ENCODE measurements at regions not wholly inside any gene's neighbourhood (a gene's known extent, or its start where the extent isn't known, plus 50 kb on each side); places are given as distances from the start of the nearest gene placed in this dataset.

- H3K27me3 ChIP-seq (ENCODE audit: control insufficient read depth, insufficient read depth, low read length): no peaks in the 10 kb centered on the region
- H3K14ac ChIP-seq (replicated peaks; ENCODE audit: low read depth, low read length): no peak overlapping the region
- DNase-seq: no peak
- H3K18ac ChIP-seq (ENCODE audit: low read depth, low read length): no peak overlapping the region
- H4K20me1 ChIP-seq (ENCODE audit: insufficient read depth, low read length): no peaks in the 10 kb centered on the region
- no peak for TF ChIP-seq SMC3 (IDR thresholded peaks at IDR 0.05; ENCODE audit: low read depth, low read length)
- TF ChIP-seq MAZ (IDR thresholded peaks at IDR 0.05; ENCODE audit: borderline replicate concordance, low read depth, low read length): no peak
- TF ChIP-seq, protein P1, sequence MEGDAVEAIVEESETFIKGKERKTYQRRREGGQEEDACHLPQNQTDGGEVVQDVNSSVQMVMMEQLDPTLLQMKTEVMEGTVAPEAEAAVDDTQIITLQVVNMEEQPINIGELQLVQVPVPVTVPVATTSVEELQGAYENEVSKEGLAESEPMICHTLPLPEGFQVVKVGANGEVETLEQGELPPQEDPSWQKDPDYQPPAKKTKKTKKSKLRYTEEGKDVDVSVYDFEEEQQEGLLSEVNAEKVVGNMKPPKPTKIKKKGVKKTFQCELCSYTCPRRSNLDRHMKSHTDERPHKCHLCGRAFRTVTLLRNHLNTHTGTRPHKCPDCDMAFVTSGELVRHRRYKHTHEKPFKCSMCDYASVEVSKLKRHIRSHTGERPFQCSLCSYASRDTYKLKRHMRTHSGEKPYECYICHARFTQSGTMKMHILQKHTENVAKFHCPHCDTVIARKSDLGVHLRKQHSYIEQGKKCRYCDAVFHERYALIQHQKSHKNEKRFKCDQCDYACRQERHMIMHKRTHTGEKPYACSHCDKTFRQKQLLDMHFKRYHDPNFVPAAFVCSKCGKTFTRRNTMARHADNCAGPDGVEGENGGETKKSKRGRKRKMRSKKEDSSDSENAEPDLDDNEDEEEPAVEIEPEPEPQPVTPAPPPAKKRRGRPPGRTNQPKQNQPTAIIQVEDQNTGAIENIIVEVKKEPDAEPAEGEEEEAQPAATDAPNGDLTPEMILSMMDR (conservative IDR thresholded peaks at IDR 0.05; ENCODE audit: low read depth, low read length): no peak
- TF ChIP-seq FOS (IDR thresholded peaks at IDR 0.05; ENCODE audit: low read depth, low read length): no peak
- no peak for TF ChIP-seq ELK1 (IDR thresholded peaks at IDR 0.05; ENCODE audit: borderline replicate concordance, low read depth, low read length)
- TF ChIP-seq CEBPB (IDR thresholded peaks at IDR 0.05; ENCODE audit: low read depth, low read length): no peak
- no peak for TF ChIP-seq MAFK (IDR thresholded peaks at IDR 0.05; ENCODE audit: low read depth, low read length)
- TF ChIP-seq CHD1 (IDR thresholded peaks at IDR 0.05; ENCODE audit: low read depth, low read length): no peak
- TF ChIP-seq, protein P2, sequence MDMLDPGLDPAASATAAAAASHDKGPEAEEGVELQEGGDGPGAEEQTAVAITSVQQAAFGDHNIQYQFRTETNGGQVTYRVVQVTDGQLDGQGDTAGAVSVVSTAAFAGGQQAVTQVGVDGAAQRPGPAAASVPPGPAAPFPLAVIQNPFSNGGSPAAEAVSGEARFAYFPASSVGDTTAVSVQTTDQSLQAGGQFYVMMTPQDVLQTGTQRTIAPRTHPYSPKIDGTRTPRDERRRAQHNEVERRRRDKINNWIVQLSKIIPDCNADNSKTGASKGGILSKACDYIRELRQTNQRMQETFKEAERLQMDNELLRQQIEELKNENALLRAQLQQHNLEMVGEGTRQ (IDR thresholded peaks at IDR 0.05; ENCODE audit: low read depth, low read length): no peak
- no peak for TF ChIP-seq MXI1 (IDR thresholded peaks at IDR 0.05; ENCODE audit: borderline replicate concordance, low read depth, low read length)
- no peak overlapping the region for H4K8ac ChIP-seq (ENCODE audit: low read depth in 2 of 2, low read length in 2 of 2)
- in situ Hi-C loops (cut with MboI; ENCODE audit: low sequenced_read_pairs): no loop called here
- H2BK120ac ChIP-seq (ENCODE audit: low read depth, low read length): no peak overlapping the region
- H2BK15ac ChIP-seq (ENCODE audit: low read depth, low read length): no peak overlapping the region
- no CpG with 5 or more reads among the region's 1 CpG for WGBS, 2 experiments (ENCODE audit: extremely low coverage in 2 of 2, insufficient read length in 1 of 2)
- H3K23ac ChIP-seq (ENCODE audit: low read depth, low read length): no peak overlapping the region
- POLR2A ChIA-PET (ENCODE audit: unreplicated experiment): no interaction called here
- no peaks in the 10 kb centered on the region for H3K9me1 ChIP-seq (ENCODE audit: insufficient read depth, low read length)
- no peak overlapping the region for H3K9ac ChIP-seq (ENCODE audit: low read depth, low read length)
- ATAC-seq (ENCODE audit: low read depth): no peak
- no peaks in the 10 kb centered on the region for H3K36me3 ChIP-seq (ENCODE audit: control insufficient read depth, insufficient read depth, low read length)
- H3K4me2 ChIP-seq (ENCODE audit: low read depth, low read length): no peak overlapping the region
- H2AK9ac ChIP-seq (replicated peaks; ENCODE audit: low read depth, low read length, poor library complexity): no peak overlapping the region
- CTCF ChIA-PET: no interaction called here
- no TSS peak for BruUV-seq (replicated peaks)
- no peaks in the 10 kb centered on the region for H3K9me3 ChIP-seq (ENCODE audit: control insufficient read depth, insufficient read depth, low read length)
- H3K4ac ChIP-seq (ENCODE audit: low read depth, low read length): no peak overlapping the region
- no peak overlapping the region for H2BK5ac ChIP-seq (ENCODE audit: low read depth, low read length, poor library complexity, severe bottlenecking)
- H3K27ac ChIP-seq (ENCODE audit: insufficient read depth, low read length): no peak overlapping the region
- H3K4me1 ChIP-seq (ENCODE audit: control insufficient read depth, insufficient read depth, low read length): no peaks in the 10 kb centered on the region
- H4K91ac ChIP-seq (ENCODE audit: insufficient read depth, low read depth, low read length): no peak overlapping the region
- H3K56ac ChIP-seq (ENCODE audit: extremely low read depth, insufficient read depth, low read length): no peak overlapping the region
- no peak overlapping the region for H2BK20ac ChIP-seq (ENCODE audit: low read depth, low read length)
- intact Hi-C loops (cut with micrococcal nuclease): no loop called here
- dilution Hi-C loops (cut with HindIII; ENCODE audit: low sequenced_read_pairs, unreplicated experiment): no loop called here
- H2AK5ac ChIP-seq (ENCODE audit: low read depth, low read length): no peak overlapping the region
- no peaks in the 10 kb centered on the region for H3K79me1 ChIP-seq (ENCODE audit: low read depth in 1 of 2, low read length in 2 of 2)
- no peak overlapping the region for H3K4me3 ChIP-seq (ENCODE audit: insufficient read depth, low read depth, low read length)
- H2AFZ ChIP-seq (replicated peaks; ENCODE audit: low read length, poor library complexity): no peak overlapping the region
- H4K5ac ChIP-seq (ENCODE audit: low read depth, low read length): no peak overlapping the region
Observed at GRCh38 chr4:45484740-45485139, 639.1 kb downstream of the GABRG1 start.

All from IMR-90 (cell line).